ENCODE measurements at regions not wholly inside any gene's neighbourhood (a gene's known extent, or its start where the extent isn't known, plus 50 kb on each side); places are given as distances from the start of the nearest gene placed in this dataset.
A peak's percentile ranks its signal among the peaks of the same experiment; 100 is the strongest.
"Not testable (repeated sequence)": the region's sequence is repeated elsewhere in the genome, so short reads cannot be mapped to it uniquely, and the experiment has no call there.

DNA sequence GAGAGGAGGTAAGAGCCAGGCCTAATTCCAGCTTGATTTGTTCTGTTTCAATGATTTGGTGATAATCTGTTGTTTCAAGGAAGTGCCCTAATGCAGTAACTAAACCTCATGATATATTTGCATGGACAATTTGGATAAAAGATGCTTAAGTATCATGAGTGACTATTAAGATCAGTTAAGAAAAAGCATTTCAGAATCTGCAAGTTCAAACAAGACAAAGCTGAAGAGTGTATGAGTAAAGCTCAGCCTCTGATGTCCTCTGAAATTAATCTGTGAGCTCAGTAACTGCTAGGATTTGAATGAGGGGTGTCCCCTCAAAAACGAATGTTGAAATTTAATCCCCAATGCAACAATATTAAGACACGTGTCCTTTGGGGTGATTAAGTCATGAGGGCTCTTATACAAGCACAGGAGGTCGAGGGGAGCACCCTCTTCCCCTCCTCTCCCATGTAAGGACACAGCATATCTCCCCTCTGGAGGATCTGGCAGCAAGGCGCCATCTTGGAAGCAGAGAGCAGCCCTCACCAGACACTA lies 949.2 kb downstream of the GALC start:
- ATAC-seq, result no peak
- TF ChIP-seq, protein P1, sequence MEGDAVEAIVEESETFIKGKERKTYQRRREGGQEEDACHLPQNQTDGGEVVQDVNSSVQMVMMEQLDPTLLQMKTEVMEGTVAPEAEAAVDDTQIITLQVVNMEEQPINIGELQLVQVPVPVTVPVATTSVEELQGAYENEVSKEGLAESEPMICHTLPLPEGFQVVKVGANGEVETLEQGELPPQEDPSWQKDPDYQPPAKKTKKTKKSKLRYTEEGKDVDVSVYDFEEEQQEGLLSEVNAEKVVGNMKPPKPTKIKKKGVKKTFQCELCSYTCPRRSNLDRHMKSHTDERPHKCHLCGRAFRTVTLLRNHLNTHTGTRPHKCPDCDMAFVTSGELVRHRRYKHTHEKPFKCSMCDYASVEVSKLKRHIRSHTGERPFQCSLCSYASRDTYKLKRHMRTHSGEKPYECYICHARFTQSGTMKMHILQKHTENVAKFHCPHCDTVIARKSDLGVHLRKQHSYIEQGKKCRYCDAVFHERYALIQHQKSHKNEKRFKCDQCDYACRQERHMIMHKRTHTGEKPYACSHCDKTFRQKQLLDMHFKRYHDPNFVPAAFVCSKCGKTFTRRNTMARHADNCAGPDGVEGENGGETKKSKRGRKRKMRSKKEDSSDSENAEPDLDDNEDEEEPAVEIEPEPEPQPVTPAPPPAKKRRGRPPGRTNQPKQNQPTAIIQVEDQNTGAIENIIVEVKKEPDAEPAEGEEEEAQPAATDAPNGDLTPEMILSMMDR (IDR thresholded peaks at IDR 0.05), result no peak
- no peak for TF ChIP-seq POLR2A (IDR thresholded peaks at IDR 0.05)
- no peak overlapping the region for H3K4me3 ChIP-seq
- intact Hi-C loops (cut with DNase I), result no loop called here
- H3K9me3 ChIP-seq, result no peaks in the 10 kb centered on the region
- no peaks in the 10 kb centered on the region for H3K27me3 ChIP-seq
- H3K27ac ChIP-seq, result no peak overlapping the region
- H3K36me3 ChIP-seq (replicated peaks in 1 of 2; ENCODE audit: insufficient read depth in 1 of 2, low read depth in 2 of 2), result no peaks in the 10 kb centered on the region
- WGBS, 2 donors, result 59 to 71% methylated on average over 4 of the region's 4 CpGs
- DNase-seq, result no peak
- H3K4me1 ChIP-seq, result peaks cover 11% of the 10 kb centered on the region

DNA sequence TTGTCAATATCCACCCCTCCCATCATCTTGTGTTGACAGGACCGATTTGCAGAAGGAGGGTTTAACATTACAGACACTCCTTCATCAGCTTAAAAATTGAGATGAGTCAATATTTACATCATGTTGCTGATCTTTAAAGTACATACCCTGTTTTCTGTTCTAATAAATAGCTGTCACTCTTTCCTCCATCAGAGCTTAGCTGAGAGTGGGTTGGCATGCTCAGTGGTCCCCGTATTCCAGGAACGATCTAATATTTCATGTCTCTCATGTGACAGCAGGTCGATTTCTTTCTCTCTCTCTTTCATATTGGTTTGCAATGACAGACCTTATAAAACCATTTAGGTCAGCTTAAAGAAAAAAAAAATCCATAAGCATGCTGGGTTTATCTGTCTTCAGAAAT lies 950.6 kb downstream of the GALC start:
- H3K4me3 ChIP-seq, result no peak overlapping the region
- H3K36me3 ChIP-seq (replicated peaks in 1 of 2; ENCODE audit: insufficient read depth in 1 of 2, low read depth in 2 of 2), result no peaks in the 10 kb centered on the region
- no peaks in the 10 kb centered on the region for H3K9me3 ChIP-seq
- no peak for TF ChIP-seq POLR2A (IDR thresholded peaks at IDR 0.05)
- TF ChIP-seq, protein P1 (IDR thresholded peaks at IDR 0.05), result no peak
- ATAC-seq (no peak), DNase-seq (no peak)
- intact Hi-C loops (cut with DNase I), result no loop called here
- no peaks in the 10 kb centered on the region for H3K27me3 ChIP-seq
- no peak overlapping the region for H3K27ac ChIP-seq
- WGBS, 2 donors, result 52 to 57% methylated on average over 4 of the region's 4 CpGs
- H3K4me1 ChIP-seq, result peaks cover 11% of the 10 kb centered on the region

DNA sequence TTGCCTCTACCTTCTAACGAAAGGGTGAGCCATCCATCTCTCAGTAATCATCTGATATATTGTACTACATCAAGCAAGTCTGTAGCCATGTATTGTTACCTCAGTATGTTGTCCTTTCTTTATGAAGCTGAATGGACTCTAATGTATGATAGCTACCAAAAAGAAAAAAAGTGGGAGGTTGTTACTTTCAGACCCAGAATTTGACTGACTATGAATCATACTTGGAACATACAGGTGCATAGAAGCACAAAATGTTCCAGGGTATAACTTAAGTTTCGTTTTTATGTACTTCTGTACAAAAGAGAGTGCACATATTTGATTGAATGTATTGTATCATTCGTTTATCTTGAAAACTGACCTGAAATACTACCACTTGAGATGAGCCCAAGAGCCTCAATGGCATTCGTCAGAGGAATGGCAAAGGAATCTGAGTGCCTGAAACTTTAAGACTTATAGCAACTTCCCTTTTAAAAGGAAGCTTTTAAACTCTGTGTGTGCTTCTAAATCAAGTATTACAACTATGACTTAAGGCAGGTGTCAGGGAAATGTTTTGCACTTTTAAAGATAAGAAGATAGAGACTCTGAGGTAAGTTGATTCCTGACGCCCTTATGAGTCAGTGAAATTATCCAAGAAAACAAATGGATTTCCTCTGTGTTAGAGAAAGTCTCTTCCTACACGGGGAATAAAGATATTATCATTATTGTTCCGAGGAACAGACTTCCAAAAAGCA lies 951.5 kb downstream of the GALC start:
- no peaks in the 10 kb centered on the region for H3K36me3 ChIP-seq (replicated peaks in 1 of 2; ENCODE audit: insufficient read depth in 1 of 2, low read depth in 2 of 2)
- no peaks in the 10 kb centered on the region for H3K27me3 ChIP-seq
- H3K9me3 ChIP-seq, result no peaks in the 10 kb centered on the region
- TF ChIP-seq, protein P1 (IDR thresholded peaks at IDR 0.05), result no peak
- no peak for TF ChIP-seq POLR2A (IDR thresholded peaks at IDR 0.05)
- H3K4me1 ChIP-seq, result peaks cover 11% of the 10 kb centered on the region
- ATAC-seq (peak; percentile 50), DNase-seq (no peak)
- intact Hi-C loops (cut with DNase I), result no loop called here
- no peak overlapping the region for H3K27ac ChIP-seq
- 49 to 54% methylated on average over 7 of the region's 7 CpGs for WGBS, 2 donors
- H3K4me3 ChIP-seq, result no peak overlapping the region

DNA sequence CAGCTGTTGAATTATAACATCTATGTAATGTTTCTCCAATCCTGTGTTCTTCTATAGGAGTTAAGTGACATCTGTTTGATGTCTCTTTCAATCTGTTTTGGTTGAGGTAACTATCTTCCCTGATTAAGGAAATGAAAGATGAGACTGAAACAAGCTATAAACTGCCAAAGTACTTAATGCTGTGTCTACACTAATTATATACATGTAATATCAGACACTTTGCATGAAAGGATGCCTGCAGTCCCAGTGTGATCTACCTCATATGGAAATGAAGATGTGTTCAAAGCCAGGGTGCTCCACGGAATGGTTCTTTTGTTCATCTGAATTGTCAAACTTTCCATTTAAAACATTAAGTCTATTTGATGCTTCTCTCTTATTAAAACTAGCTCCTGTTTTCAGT lies 958.3 kb downstream of the GALC start:
- DNase-seq (no peak), ATAC-seq (no peak)
- TF ChIP-seq, protein P1 (IDR thresholded peaks at IDR 0.05), result no peak
- TF ChIP-seq POLR2A (IDR thresholded peaks at IDR 0.05), result no peak
- 74% methylated on average over 1 of the region's 1 CpG for WGBS, 2 donors
- intact Hi-C loops (cut with DNase I), result no loop called here
- Histone ChIP-seq H3K9me3 (no peaks in the 10 kb centered on the region), H3K4me1 (no peaks in the 10 kb centered on the region), H3K27me3 (no peaks in the 10 kb centered on the region), H3K36me3 (replicated peaks in 1 of 2; ENCODE audit: insufficient read depth in 1 of 2, low read depth in 2 of 2) (no peaks in the 10 kb centered on the region), H3K4me3 (no peak overlapping the region), H3K27ac (no peak overlapping the region)

DNA sequence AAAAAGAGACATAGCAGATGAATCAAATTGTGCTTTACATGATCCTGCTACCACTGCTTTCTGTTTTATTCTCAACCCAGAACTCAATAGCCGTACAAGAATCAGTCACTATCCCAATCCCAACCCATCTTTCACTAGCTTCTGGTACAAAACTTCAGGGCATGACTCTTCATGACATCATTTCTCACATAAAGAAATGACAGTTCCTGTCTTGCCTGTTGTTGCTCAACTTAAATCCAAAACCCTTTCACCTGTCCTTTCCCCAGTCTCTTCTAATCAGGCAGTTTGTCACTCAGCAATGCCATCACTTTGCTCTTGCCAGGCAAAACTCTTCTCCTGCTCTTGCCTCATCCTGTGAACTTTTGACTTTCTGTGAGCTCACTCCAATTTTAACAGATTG lies 962.8 kb downstream of the GALC start:
- no peak overlapping the region for H3K27ac ChIP-seq
- no peak for ATAC-seq
- no peak for TF ChIP-seq POLR2A (IDR thresholded peaks at IDR 0.05)
- TF ChIP-seq, protein P1 (IDR thresholded peaks at IDR 0.05), result no peak
- intact Hi-C loops (cut with DNase I), result no loop called here
- H3K36me3 ChIP-seq (replicated peaks in 1 of 2; ENCODE audit: insufficient read depth in 1 of 2, low read depth in 2 of 2), result no peaks in the 10 kb centered on the region
- no peak overlapping the region for H3K4me3 ChIP-seq
- DNase-seq, result no peak
- no peaks in the 10 kb centered on the region for H3K9me3 ChIP-seq
- no peaks in the 10 kb centered on the region for H3K4me1 ChIP-seq
- WGBS, 2 donors, result 78 to 91% methylated on average over 1 of the region's 1 CpG
- H3K27me3 ChIP-seq, result no peaks in the 10 kb centered on the region

DNA sequence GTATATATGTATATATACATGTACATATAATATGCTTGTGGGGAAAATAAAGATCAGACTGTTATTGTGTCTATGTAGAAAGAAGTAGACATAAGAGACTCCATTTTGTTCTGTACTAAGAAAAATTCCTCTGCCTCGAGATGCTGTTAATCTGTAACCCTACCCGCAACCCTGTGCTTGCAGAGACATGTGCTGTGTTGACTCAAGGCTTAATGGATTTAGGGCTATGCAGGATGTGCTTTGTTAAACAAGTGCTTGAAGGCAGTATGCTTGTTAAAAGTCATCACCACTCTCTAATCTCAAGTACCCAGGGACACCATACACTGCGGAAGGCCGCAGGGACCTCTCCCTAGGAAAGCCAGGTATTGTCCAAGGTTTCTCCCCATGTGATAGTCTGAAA lies 972.9 kb downstream of the GALC start:
- H3K27ac ChIP-seq; H3K9me3 ChIP-seq; H3K4me1 ChIP-seq; intact Hi-C loops (cut with DNase I); H3K27me3 ChIP-seq; ATAC-seq; DNase-seq; H3K4me3 ChIP-seq; H3K36me3 ChIP-seq (replicated peaks in 1 of 2; ENCODE audit: insufficient read depth in 1 of 2, low read depth in 2 of 2): not testable (repeated sequence)
- WGBS, 2 donors, result 74 to 82% methylated on average over 4 of the region's 4 CpGs

Measured in body of pancreas (tissue), 4 donors.